ENCODE measurements at regions not wholly inside any gene's neighbourhood (a gene's known extent, or its start where the extent isn't known, plus 50 kb on each side); places are given as distances from the start of the nearest gene placed in this dataset.

GRCh38 chr2:19426941-19427340 lies 68.5 kb upstream of the OSR1 start:
- TF ChIP-seq CTCF (IDR thresholded peaks at IDR 0.05; ENCODE audit: low read depth, low read length, poor library complexity, severe bottlenecking) (no peak), EZH2phosphoT487 (IDR thresholded peaks at IDR 0.05; ENCODE audit: borderline replicate concordance, low read length) (no peak)

All from DOHH2 (cell line).